H1 (cell line): ENCODE measurements at regions not wholly inside any gene's neighbourhood (a gene's known extent, or its start where the extent isn't known, plus 50 kb on each side); places are given as distances from the start of the nearest gene placed in this dataset.

Source experiments
- CTCF ChIA-PET: fragments of 300-600 bp; sonication (Branson Sonifier 250); formaldehyde crosslinking; loops from one replicate; lab custom pipeline; 2021; ENCODE audit not compliant: partially characterized antibody; lab: Charles Lee
- POLR2A ChIA-PET: fragments of 300-600 bp; sonication (Branson Sonifier 250); formaldehyde crosslinking; loops from one replicate; lab custom pipeline; 2021; ENCODE audit warnings: inconsistent platforms; ENCODE audit not compliant: partially characterized antibody; lab: Charles Lee
- DNase-seq, 2 experiments: peaks; one replicate each; pipeline versions ENCODE4 v3.0.0 to v3.0.0-alpha.2; 2010 to 2022; ENCODE audit warnings: low spot score in 2 of 2, low read depth in 1 of 2, mixed read lengths in 1 of 2
- FAIRE-seq: peaks from 2 replicates; lab custom pipeline; 2011; peaks lifted over from hg19 to GRCh38; lab: Jason Lieb, UNC
- H2AFZ ChIP-seq: 2 replicates; pipeline ENCODE4 v1.8.1; 2012; ENCODE audit warnings: low read length, inconsistent platforms
- H2AK5ac ChIP-seq: 2 replicates; pipeline ENCODE4 v1.6.1; 2013; ENCODE audit warnings: low read depth, low read length
- H2BK120ac ChIP-seq: replicated peaks from 2 replicates; pipeline ENCODE3; 2013; ENCODE audit warnings: low read depth, low read length, inconsistent platforms
- H2BK12ac ChIP-seq: 2 replicates; pipeline ENCODE4 v1.6.1; 2013; ENCODE audit warnings: low read depth, low read length
- H2BK15ac ChIP-seq: 2 replicates; pipeline ENCODE4 v1.6.1; 2013; ENCODE audit warnings: low read length
- H2BK20ac ChIP-seq: 2 replicates; pipeline ENCODE4 v1.6.1; 2013; ENCODE audit warnings: low read length
- H2BK5ac ChIP-seq: 2 replicates; pipeline ENCODE4 v1.6.1; 2013; ENCODE audit warnings: low read depth, low read length
- H3K14ac ChIP-seq: 2 replicates; pipeline ENCODE4 v1.6.1; 2013; ENCODE audit warnings: inconsistent platforms; ENCODE audit not compliant: insufficient read length
- H3K18ac ChIP-seq: 2 replicates; pipeline ENCODE4 v1.6.1; 2013; ENCODE audit warnings: low read length; ENCODE audit errors: extremely low read depth
- H3K23ac ChIP-seq: 2 replicates; pipeline ENCODE4 v1.6.1; 2013; ENCODE audit warnings: inconsistent platforms; ENCODE audit not compliant: insufficient read length
- H3K23me2 ChIP-seq: 2 replicates; pipeline ENCODE4 v1.6.1; 2013; ENCODE audit warnings: low read depth, low read length
- H3K27ac ChIP-seq: 2 replicates; pipeline ENCODE4 v1.6.1; 2011; ENCODE audit warnings: low read depth, low read length, inconsistent platforms
- H3K27me3 ChIP-seq, 4 experiments: replicated peaks in 1 of 4; 1 replicate in 1 of 4; 2 replicates in 3 of 4; pipeline versions ENCODE4 v1.6.1 to v1.8.1; 2011 to 2013; ENCODE audit warnings: low read length in 3 of 4, mild to moderate bottlenecking in 3 of 4, inconsistent platforms in 2 of 4, mixed read lengths in 2 of 4, moderate library complexity in 1 of 4; ENCODE audit not compliant: control insufficient read depth in 3 of 4, insufficient read depth in 3 of 4; ENCODE audit errors: extremely low read depth in 1 of 4
- H3K36me3 ChIP-seq, 4 experiments: 2 replicates each; pipeline versions ENCODE4 v1.6.1 to v1.8.1; 2011 to 2013; ENCODE audit warnings: mild to moderate bottlenecking in 4 of 4, low read length in 3 of 4, moderate library complexity in 2 of 4, control low read depth in 1 of 4, inconsistent platforms in 1 of 4; ENCODE audit not compliant: insufficient read depth in 4 of 4, control insufficient read depth in 2 of 4
- H3K4ac ChIP-seq: replicated peaks from 2 replicates; pipeline ENCODE3; 2013; ENCODE audit warnings: low read length, low read depth, mixed read lengths, inconsistent platforms; ENCODE audit not compliant: insufficient read length
- H3K4me1 ChIP-seq, 4 experiments: replicated peaks in 1 of 4; 1 replicate in 1 of 4; 2 replicates in 3 of 4; pipeline versions ENCODE4 v1.6.1 to v1.8.1; 2011 to 2013; ENCODE audit warnings: low read length in 3 of 4, inconsistent platforms in 2 of 4, mixed read lengths in 1 of 4; ENCODE audit not compliant: insufficient read depth in 4 of 4, control insufficient read depth in 3 of 4
- H3K4me2 ChIP-seq, 2 experiments: 2 replicates each; pipeline versions ENCODE4 v1.6.1 to v1.8.1; 2011 to 2013; ENCODE audit warnings: low read depth in 2 of 2, low read length in 2 of 2, control low read depth in 1 of 2, inconsistent platforms in 1 of 2, mild to moderate bottlenecking in 1 of 2; ENCODE audit not compliant: insufficient read depth in 1 of 2
- H3K4me3 ChIP-seq, 4 experiments: fragments of 200-600, 300-600 bp in 1 of 4; sonication (generic), shearing (Covaris generic), sonication (Bioruptor Twin) in 1 of 4; 2 replicates each; pipeline versions ENCODE4 v1.5.1 to v1.8.1; 2011 to 2016; ENCODE audit warnings: low read length in 4 of 4, low read depth in 3 of 4, control low read depth in 2 of 4, inconsistent platforms in 2 of 4, mild to moderate bottlenecking in 2 of 4, mixed read lengths in 1 of 4, moderate library complexity in 1 of 4; ENCODE audit not compliant: insufficient read depth in 2 of 4; ENCODE audit errors: extremely low read depth in 1 of 4
- H3K56ac ChIP-seq: replicated peaks from 2 replicates; pipeline ENCODE3; 2013; ENCODE audit warnings: low read depth, mild to moderate bottlenecking, mixed read lengths, low read length, inconsistent platforms; ENCODE audit not compliant: insufficient read length
- H3K79me1 ChIP-seq: 2 replicates; pipeline ENCODE4 v1.6.1; 2013; ENCODE audit warnings: low read depth, low read length, control low read depth
- H3K79me2 ChIP-seq, 2 experiments: 2 replicates each; pipeline versions ENCODE4 v1.6.1 to v1.8.1; 2012 to 2013; ENCODE audit warnings: low read length in 2 of 2, mild to moderate bottlenecking in 2 of 2, inconsistent platforms in 1 of 2; ENCODE audit not compliant: insufficient read depth in 2 of 2, control insufficient read depth in 1 of 2
- H3K9ac ChIP-seq, 4 experiments: replicated peaks in 1 of 4; 1 replicate in 1 of 4; 2 replicates in 3 of 4; pipeline versions ENCODE4 v1.6.1 to v1.8.1; 2011 to 2013; ENCODE audit warnings: low read depth in 3 of 4, low read length in 3 of 4, control low read depth in 2 of 4, mild to moderate bottlenecking in 2 of 4, moderate library complexity in 2 of 4, inconsistent platforms in 1 of 4; ENCODE audit errors: extremely low read depth in 1 of 4
- H3K9me3 ChIP-seq, 2 experiments: 2 replicates each; pipeline versions ENCODE4 v1.6.1 to v1.8.1; 2012 to 2013; ENCODE audit warnings: mild to moderate bottlenecking in 2 of 2, moderate library complexity in 2 of 2, control low read depth in 1 of 2, inconsistent platforms in 1 of 2, low read depth in 1 of 2, low read length in 1 of 2, mixed read lengths in 1 of 2; ENCODE audit not compliant: insufficient read depth in 2 of 2
- H4K20me1 ChIP-seq, 2 experiments: replicated peaks in 1 of 2; 2 replicates each; pipeline versions ENCODE3 to v1.8.1; 2011 to 2013; ENCODE audit warnings: inconsistent platforms in 2 of 2, low read length in 2 of 2, mild to moderate bottlenecking in 1 of 2; ENCODE audit not compliant: insufficient read depth in 2 of 2, control insufficient read depth in 1 of 2
- H4K5ac ChIP-seq: 2 replicates; pipeline ENCODE4 v1.6.1; 2013; ENCODE audit warnings: low read length, low read depth, mixed read lengths, inconsistent platforms; ENCODE audit not compliant: insufficient read length
- H4K8ac ChIP-seq: 2 replicates; pipeline ENCODE4 v1.8.0; 2013; ENCODE audit warnings: mild to moderate bottlenecking, moderate library complexity, low read length, inconsistent platforms; ENCODE audit not compliant: insufficient read depth; ENCODE audit errors: extremely low read depth
- H4K91ac ChIP-seq: replicated peaks from 2 replicates; pipeline ENCODE3; 2013; ENCODE audit warnings: low read length, mixed read lengths, inconsistent platforms; ENCODE audit not compliant: insufficient read length
- ASH2L ChIP-seq: fragments of 200-600, 300-600 bp; sonication (generic); IDR thresholded peaks from one replicate; pipeline ENCODE4 v1.7.1; 2017; ENCODE audit warnings: low read length
- BACH1 ChIP-seq: IDR thresholded peaks from 2 replicates; pipeline ENCODE4 v1.6.1; 2012; ENCODE audit warnings: low read length, improper control_type of control experiment
- CBX8 ChIP-seq: fragments of 300-800, 300-1000 bp; sonication (generic); IDR thresholded peaks from 2 replicates; pipeline ENCODE4 v1.7.1; 2016; ENCODE audit warnings: low read depth, low read length, borderline replicate concordance
- CEBPB ChIP-seq: IDR thresholded peaks from 2 replicates; pipeline ENCODE4 v1.6.1; 2012; ENCODE audit warnings: low read depth, low read length
- CHD1 ChIP-seq: IDR thresholded peaks from 2 replicates; pipeline ENCODE4 v1.6.1; 2012; ENCODE audit warnings: low read depth, low read length, improper control_type of control experiment
- KDM4A ChIP-seq: IDR thresholded peaks from one replicate; pipeline ENCODE4 v1.7.1; 2012; ENCODE audit warnings: low read depth, mild to moderate bottlenecking, moderate library complexity, low read length, inconsistent platforms; ENCODE audit not compliant: severe bottlenecking
- POU5F1 ChIP-seq: IDR thresholded peaks from 2 replicates; pipeline ENCODE4 v1.6.1; 2011; ENCODE audit warnings: low read depth, mild to moderate bottlenecking, low read length, moderate library complexity
- SP1 ChIP-seq: IDR thresholded peaks from 2 replicates; pipeline ENCODE4 v1.6.1; 2011; ENCODE audit warnings: low read depth, low read length
- WGBS, 2 experiments: shearing (Covaris generic) in 1 of 2; methylation state at CpG; one replicate each; pipeline versions ENCODE4 v1.1.6 to v1.1.7; 2013 to 2015; ENCODE audit warnings: low lambda C conversion rate in 2 of 2, mixed read lengths in 2 of 2, inconsistent platforms in 1 of 2, low coverage in 1 of 2, missing lambda C conversion rate in 1 of 2; ENCODE audit not compliant: insufficient replicate concordance in 2 of 2, insufficient coverage in 1 of 2, insufficient read length in 1 of 2; ENCODE audit errors: extremely low coverage in 1 of 2, missing lambda C conversion rate in 1 of 2; 5-methylcytosine and 5-hydroxymethylcytosine counted together

- Histone ChIP-seq H3K18ac (no peak overlapping the region), H3K23me2 (no peaks in the 10 kb centered on the region), H4K91ac (no peak overlapping the region), H3K4me1 (peaks cover 0 to 6% (median 4%) of the 10 kb centered on the region in 4 experiments; a peak in 5 of 7 replicates), H2BK120ac (no peak overlapping the region), H3K27ac (no peak overlapping the region), H3K23ac (no peak overlapping the region), H3K79me2 (no peaks in the 10 kb centered on the region), H3K4me3 (no peak overlapping the region), H3K9me3 (peaks cover 3 to 4% of the 10 kb centered on the region in 2 experiments; a peak in 2 of 4 replicates), H2AFZ (no peak overlapping the region), H2BK20ac (no peak overlapping the region), H3K9ac (no peak overlapping the region), H2AK5ac (no peak overlapping the region), H3K4me2 (no peak overlapping the region), H2BK12ac (no peak overlapping the region), H2BK5ac (no peak overlapping the region), H3K27me3 (peaks cover 0 to 3% (median 2%) of the 10 kb centered on the region in 4 experiments; a peak in 2 of 7 replicates), H3K36me3 (no peaks in the 10 kb centered on the region), H3K14ac (no peak overlapping the region), H3K79me1 (no peaks in the 10 kb centered on the region), H4K5ac (no peak overlapping the region), H4K8ac (no peak overlapping the region), H2BK15ac (no peak overlapping the region), H4K20me1 (no peaks in the 10 kb centered on the region), H3K4ac (no peak overlapping the region), H3K56ac (no peak overlapping the region)
- no peak for TF ChIP-seq ASH2L
- TF ChIP-seq CBX8, result no peak
- TF ChIP-seq KDM4A, result no peak
- TF ChIP-seq BACH1, result no peak
- no peak for TF ChIP-seq CHD1
- TF ChIP-seq CEBPB, result no peak
- TF ChIP-seq POU5F1, result no peak
- TF ChIP-seq SP1, result no peak
- DNase-seq (no peak), FAIRE-seq (no peak)
- ChIA-PET POLR2A (interaction anchor here (1.2 to 2.1 kb wide), 2 partner anchors 11 to 15 kb away, joined by 6 read pairs; no protein-coding TSS in a partner anchor), CTCF (interaction anchor here (0.7 to 2.6 kb wide), 11 partner anchors 8 to 309 kb away, joined by 3 to 17 read pairs (median 5); no protein-coding TSS in a partner anchor)
- WGBS, 2 experiments, result 91% methylated on average over 11 of the region's 12 CpGs; no CpG with 5 or more reads in 1 of the 2 experiments
These were observed 62.5 kb upstream of the EPHB3 start for GRCh38 chr3:184498986-184499606.
